ENCODE measurements at regions not wholly inside any gene's neighbourhood (a gene's known extent, or its start where the extent isn't known, plus 50 kb on each side); places are given as distances from the start of the nearest gene placed in this dataset.

- no peak for TF ChIP-seq MNT (conservative IDR thresholded peaks at IDR 0.05)
- TF ChIP-seq ZNF174 (CRISPR knock-in tag; IDR thresholded peaks at IDR 0.05): no peak
- no peak for TF ChIP-seq PHB2 (IDR thresholded peaks at IDR 0.05; ENCODE audit: low read depth)
- TF ChIP-seq YY1 (IDR thresholded peaks at IDR 0.05; ENCODE audit: borderline replicate concordance in 1 of 3, control insufficient read depth in 1 of 3, extremely low read depth in 1 of 3, insufficient read depth in 3 of 3, insufficient read length in 1 of 3, insufficient replicate concordance in 2 of 3, low read depth in 1 of 3, low read length in 2 of 3): no peak
- no peak for TF ChIP-seq FOXM1 (IDR thresholded peaks at IDR 0.05; ENCODE audit: low read depth)
- no peak for TF ChIP-seq FOXM1 (CRISPR knock-in tag; IDR thresholded peaks at IDR 0.05; ENCODE audit: low read depth)
- TF ChIP-seq DEAF1 (CRISPR knock-in tag; IDR thresholded peaks at IDR 0.05): no peak
- no peak for TF ChIP-seq DLX4 (CRISPR knock-in tag; IDR thresholded peaks at IDR 0.05)
- TF ChIP-seq ELF2 (CRISPR knock-in tag; IDR thresholded peaks at IDR 0.05): no peak
- no peak for TF ChIP-seq KLF6 (CRISPR knock-in tag; IDR thresholded peaks at IDR 0.05; ENCODE audit: borderline replicate concordance)
- TF ChIP-seq NFRKB (IDR thresholded peaks at IDR 0.05; ENCODE audit: low read depth): 0 out of 2 replicates have a peak, but pooled peaks have one; percentile 44
- TF ChIP-seq PTTG1 (tag; IDR thresholded peaks at IDR 0.05; ENCODE audit: low read depth): no peak
- no peak for TF ChIP-seq SOX6 (IDR thresholded peaks at IDR 0.05)
- TF ChIP-seq E2F4 (CRISPR knock-in tag; IDR thresholded peaks at IDR 0.05; ENCODE audit: low read depth): no peak
- no peak for TF ChIP-seq ZSCAN32 (CRISPR knock-in tag; IDR thresholded peaks at IDR 0.05)
- peak; percentile 70 for TF ChIP-seq TCF3 (CRISPR knock-in tag; IDR thresholded peaks at IDR 0.05)
- TF ChIP-seq YBX1 (IDR thresholded peaks at IDR 0.05): no peak
- no peak for TF ChIP-seq HOMEZ (CRISPR knock-in tag; IDR thresholded peaks at IDR 0.05)
- TF ChIP-seq TAL1 (IDR thresholded peaks at IDR 0.05): no peak
- TF ChIP-seq ZNF212 (CRISPR knock-in tag; IDR thresholded peaks at IDR 0.05): no peak
- no peak for TF ChIP-seq ZNF175 (CRISPR knock-in tag; IDR thresholded peaks at IDR 0.05; ENCODE audit: low read depth)
- TF ChIP-seq ZNF282 (CRISPR knock-in tag; IDR thresholded peaks at IDR 0.05): no peak
- peak; percentile 84 for TF ChIP-seq ZNF316 (IDR thresholded peaks at IDR 0.05)
- TF ChIP-seq FOSL1 (tag; conservative IDR thresholded peaks at IDR 0.05): peak; percentile 7; the same call in 1 of the 2 replicates
These were observed 84.0 kb upstream of the AKIP1 start (continued) for GRCh38 chr11:8826901-8827560.

Data from K562 (cell line).